Upper lobe of left lung (tissue), 4 donors: ENCODE measurements at regions not wholly inside any gene's neighbourhood (a gene's known extent, or its start where the extent isn't known, plus 50 kb on each side); places are given as distances from the start of the nearest gene placed in this dataset.

ENCODE experiments used
- POLR2A ChIP-seq, 4 donors: fragments of 450-650 bp; IDR thresholded peaks; one replicate each; pipeline ENCODE4 v1.5.1; 2016 to 2017; ENCODE audit warnings: antibody characterized with exemption in 4 of 4, mild to moderate bottlenecking in 2 of 4
- POLR2AphosphoS5 ChIP-seq, 2 donors: sonication (generic); formaldehyde crosslinking; IDR thresholded peaks; one replicate each; pipeline ENCODE4 v1.5.1; 2017; ENCODE audit warnings: antibody characterized with exemption in 2 of 2
- TF ChIP-seq, protein P1 (sequence below), 6 experiments: fragments of 450-650 bp in 4 of 6; fragments of 200-600 bp in 2 of 6; sonication (generic) in 2 of 6; IDR thresholded peaks; one replicate each; pipeline ENCODE4 v1.5.1; 2016 to 2019; ENCODE audit warnings: antibody characterized with exemption in 6 of 6

DNA sequence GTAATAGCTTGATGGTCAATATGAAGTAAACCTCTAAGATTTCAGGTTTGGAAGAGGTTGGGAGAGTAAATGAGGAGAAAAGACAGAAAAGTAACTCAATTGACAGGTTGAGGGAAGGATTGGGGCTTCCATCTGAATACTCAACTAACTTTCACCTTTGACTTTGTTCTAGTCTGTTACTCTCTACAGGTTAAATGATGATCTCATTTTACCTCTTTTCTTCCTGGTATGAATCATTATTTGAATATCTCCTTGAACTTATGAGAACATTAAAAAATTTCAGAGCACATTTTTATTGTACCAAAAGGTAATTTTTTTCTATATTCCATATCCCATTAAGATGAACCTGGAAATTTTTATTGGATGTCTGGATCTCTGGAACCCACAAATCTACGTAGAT, 87.9 kb upstream of the KCNH8 start:
- TF ChIP-seq, protein P1, sequence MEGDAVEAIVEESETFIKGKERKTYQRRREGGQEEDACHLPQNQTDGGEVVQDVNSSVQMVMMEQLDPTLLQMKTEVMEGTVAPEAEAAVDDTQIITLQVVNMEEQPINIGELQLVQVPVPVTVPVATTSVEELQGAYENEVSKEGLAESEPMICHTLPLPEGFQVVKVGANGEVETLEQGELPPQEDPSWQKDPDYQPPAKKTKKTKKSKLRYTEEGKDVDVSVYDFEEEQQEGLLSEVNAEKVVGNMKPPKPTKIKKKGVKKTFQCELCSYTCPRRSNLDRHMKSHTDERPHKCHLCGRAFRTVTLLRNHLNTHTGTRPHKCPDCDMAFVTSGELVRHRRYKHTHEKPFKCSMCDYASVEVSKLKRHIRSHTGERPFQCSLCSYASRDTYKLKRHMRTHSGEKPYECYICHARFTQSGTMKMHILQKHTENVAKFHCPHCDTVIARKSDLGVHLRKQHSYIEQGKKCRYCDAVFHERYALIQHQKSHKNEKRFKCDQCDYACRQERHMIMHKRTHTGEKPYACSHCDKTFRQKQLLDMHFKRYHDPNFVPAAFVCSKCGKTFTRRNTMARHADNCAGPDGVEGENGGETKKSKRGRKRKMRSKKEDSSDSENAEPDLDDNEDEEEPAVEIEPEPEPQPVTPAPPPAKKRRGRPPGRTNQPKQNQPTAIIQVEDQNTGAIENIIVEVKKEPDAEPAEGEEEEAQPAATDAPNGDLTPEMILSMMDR (IDR thresholded peaks at IDR 0.05): no peak
- TF ChIP-seq POLR2A (IDR thresholded peaks at IDR 0.05) (no peak), POLR2AphosphoS5 (IDR thresholded peaks at IDR 0.05) (no peak)
